Activated CD8-positive, alpha-beta memory T cell treated with anti-CD3 and anti-CD28 coated beads for 24 hours (primary cell): ENCODE measurements at regions not wholly inside any gene's neighbourhood (a gene's known extent, or its start where the extent isn't known, plus 50 kb on each side); places are given as distances from the start of the nearest gene placed in this dataset.
"Not testable (repeated sequence)": the region's sequence is repeated elsewhere in the genome, so short reads cannot be mapped to it uniquely, and the experiment has no call there.

Experiments
- DNase-seq: peaks from one replicate; pipeline ENCODE4 v3.0.0-alpha.2; 2020

DNA sequence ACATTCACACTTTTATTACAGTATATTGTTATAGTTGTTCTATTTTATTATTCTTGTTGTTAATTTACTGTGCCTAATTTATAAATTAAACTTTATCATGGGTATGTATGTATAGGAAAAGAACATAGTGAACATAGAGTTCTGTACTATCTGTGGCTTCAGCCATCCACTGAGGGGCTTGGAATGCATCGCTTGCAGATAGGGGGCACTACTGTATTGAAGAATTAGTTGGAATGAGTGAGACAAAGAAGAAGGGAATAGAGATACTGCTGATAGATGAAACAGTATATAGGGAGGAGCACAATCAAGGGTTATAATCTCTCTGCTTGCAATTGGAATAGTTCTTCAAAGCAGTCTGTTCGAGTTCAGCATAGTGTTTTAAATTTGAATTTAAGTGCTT lies 432.2 kb downstream of the RAB38 start:
- no peak for DNase-seq

DNA sequence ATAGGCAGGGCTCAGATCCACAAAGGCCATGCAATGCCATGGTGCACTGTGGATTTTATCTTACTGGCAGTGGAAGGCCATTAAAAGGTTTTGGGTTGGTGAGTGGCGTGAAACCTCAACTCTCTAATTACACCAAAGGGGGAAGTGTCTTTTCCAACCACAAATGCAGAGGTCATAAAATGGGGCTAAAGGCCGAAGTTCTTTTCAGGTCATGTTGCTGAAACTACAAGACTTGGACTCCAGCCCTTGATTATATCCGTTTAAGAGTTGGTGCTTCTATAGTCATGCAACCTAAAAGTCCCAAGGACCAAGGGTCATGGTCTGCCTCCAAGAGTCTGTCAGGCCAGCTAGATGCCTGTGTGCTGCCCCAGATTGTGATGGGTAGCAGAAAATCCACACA lies 434.3 kb downstream of the RAB38 start:
- no peak for DNase-seq

DNA sequence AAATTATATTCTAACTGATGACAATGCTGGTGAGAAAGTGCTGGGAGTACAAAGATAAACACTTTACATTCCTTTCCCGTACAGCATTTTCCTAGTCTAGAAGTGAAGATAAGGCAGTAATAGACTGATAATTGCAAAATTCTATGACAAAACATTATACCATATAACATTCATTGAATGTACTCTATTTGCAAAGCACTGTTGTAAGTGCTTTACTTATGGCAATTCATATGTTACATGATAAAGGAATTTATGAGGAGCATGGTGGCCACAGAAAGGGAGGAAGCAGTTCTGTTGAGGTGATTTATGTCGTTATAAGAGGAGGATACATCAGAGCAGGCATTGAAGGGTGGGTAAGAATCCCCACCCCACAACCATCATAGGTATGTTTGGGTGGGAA lies 434.8 kb downstream of the RAB38 start:
- no peak for DNase-seq

DNA sequence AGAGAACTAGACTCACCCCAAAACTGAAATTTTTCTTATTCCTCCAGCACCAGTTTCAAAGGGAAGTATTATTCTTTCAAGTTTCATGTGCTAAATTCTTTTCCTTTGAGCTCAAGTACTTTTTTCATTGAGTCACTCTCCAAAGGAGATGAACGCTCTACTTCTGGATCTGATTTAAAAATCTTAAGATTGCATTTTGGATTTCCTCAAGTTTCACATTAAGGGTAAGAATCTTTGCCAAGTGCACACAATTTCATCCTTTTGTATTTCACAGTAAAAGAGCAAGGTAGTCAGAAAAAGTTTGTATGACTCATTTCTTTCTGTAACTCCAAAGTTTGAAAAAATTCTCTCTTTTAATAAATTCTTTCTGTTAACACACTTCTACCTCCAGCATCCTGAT lies 435.5 kb downstream of the RAB38 start:
- no peak for DNase-seq

DNA sequence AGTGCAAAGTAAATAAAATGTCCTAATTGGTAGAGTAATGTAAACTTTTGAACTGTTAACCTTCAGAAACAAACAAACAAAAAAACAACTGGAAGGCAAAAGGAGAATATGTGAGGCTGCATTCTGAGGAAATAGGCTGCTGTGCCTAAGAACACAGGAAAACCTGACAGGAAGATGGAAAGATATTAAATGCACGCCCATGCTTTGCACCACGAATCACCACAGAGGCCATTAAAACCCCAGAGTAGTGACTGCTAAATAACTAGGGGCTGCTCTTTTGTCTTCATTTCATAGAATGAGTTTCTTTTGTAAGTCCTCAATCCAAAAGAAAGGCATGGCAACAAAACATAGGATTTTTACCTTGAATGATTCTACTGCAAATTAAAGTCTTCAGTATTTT lies 436.0 kb downstream of the RAB38 start:
- DNase-seq: no peak

DNA sequence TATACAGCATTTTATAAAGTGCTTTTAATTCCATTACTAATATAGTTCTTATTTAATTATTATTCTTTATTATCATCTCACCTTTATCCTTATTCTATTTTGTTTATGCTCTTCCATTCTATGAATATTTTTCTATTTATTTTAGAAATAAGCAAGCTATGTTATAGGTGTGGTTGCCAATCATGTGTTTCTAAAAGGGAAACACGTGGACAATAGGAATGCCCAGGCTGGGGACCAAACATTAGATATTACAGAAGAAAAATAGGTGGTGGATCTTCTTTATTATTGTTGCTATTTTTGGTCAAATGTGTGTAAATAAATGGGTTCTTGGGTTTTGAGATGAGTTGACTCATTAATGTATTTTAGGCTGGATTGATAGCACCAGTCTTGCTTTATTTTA lies 438.3 kb downstream of the RAB38 start:
- DNase-seq: no peak

DNA sequence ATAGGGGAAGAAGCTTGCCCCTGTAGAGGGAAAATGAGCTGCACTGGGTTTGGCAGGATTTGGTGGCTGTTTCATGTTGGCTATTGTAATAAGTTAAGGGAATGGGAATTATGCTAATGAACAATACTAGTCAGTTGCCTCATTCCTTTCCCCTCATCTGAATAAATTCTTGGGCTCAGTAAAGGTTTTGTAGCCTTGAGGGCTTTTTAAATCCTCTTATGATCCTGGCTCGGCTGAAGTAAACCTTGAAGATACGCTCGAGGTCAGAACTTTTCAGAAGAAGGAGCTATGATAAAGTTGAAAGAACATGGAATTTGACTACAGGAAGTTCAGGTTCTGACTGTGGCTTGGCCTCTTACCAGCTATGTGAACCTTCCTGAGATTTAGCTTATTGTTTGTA lies 448.7 kb downstream of the RAB38 start:
- DNase-seq: no peak

DNA sequence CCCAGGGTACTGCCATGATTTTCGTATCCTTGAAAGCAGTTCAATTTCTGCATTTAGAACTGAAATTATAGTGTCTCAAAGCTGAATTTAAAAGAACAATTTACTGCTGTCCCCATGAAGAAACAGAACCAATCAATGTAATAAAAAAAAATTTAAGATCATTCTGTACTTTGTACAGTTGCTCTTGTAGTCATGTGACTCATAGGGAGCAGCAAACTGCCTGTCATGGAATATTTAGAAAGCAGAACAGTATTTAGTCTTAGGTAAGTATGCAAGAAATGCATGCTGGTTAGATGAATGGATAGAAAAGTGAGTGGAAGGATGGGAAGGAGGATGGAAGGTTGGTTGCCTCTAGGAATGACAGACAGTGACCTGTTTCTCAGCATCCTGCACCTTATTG lies 450.9 kb downstream of the RAB38 start:
- no peak for DNase-seq

DNA sequence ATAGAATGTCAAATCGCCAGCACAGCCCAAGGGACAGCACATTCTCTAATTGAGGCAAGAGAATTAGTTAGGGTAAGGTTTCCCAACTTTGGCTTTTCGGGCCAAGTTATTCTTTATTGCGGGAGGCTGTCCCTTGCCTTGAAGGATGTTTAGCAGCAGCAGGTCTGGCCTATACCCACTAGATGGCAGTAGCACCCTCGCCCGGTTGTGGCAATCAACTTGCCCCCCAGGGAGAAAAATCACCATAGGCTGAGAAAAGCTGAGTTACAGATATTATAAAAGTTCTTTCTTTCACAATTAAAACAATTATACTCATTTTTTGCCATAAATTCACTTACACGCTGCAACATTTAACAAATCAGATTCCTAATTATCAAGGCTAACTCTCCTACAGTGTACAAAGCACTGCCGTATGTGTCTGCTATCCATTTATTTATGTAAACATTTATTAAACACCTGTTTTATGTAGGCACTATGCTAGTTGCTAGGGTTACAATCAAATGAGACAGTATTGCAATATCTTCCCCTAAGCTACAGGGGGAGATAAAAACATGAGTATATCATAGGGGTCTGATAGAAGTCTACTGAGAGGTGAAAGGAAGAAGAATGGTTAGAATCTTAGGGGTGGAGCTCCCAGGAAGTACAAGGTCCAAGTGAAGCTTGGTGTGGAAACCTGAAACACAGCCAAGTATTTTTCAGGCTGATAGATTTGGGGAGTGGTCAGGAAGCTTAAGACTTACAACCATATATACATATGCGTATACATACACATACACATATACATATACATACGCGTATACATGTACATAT lies 452.3 kb downstream of the RAB38 start:
- DNase-seq: no peak

DNA sequence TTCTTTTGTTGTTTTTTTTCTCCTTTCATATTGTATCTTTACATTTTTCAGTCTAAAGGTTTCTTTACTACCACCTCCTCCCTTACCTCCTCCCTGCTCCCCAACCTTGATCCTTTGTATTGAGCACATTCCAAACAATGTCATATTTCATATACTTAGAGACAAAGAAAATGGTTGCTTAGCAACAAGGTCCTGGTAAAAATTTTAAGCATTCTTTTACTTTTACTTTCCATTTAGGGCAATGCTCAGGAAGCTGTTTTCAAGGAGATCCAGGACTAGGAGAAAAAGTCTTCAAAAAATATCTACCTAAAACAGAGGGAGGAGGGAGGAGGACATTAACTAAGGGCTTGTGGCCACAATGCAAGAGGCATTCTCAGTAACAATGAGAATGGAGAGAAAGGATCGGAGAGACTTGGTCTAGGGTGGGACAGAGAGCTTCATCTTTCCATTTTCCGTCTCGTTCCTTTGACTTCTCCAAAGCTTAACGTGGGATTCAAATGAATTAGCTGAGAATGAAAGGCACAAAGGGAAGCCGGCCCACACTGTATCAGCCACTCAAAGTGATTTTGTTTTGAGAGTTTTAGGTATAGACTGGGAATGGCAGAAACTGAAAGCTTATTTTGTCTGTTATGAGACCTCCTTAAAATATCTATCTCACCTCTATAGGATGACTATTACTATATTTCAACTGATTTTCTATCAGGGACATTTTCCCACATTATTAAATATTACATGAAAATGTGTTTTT lies 455.7 kb downstream of the RAB38 start:
- DNase-seq: no peak

DNA sequence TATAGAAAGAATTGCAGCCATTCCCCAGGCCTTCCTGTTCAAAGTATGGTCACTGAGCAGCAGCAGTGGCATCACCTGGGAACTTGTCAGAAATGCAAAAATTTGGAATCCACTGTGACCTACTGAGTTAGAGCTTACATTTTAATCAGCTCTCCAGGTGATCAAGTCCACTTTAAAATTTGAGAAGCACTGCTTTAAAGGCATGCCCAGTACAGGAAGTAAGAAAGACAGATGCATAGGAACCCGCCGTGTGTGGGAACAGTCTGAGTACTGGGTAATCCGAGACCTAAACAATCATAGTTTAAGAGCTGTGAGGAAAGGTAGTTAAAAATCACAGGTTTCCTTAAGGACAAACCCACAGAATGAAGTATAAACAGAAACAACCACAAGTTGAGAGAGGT lies 462.4 kb downstream of the RAB38 start:
- no peak for DNase-seq

DNA sequence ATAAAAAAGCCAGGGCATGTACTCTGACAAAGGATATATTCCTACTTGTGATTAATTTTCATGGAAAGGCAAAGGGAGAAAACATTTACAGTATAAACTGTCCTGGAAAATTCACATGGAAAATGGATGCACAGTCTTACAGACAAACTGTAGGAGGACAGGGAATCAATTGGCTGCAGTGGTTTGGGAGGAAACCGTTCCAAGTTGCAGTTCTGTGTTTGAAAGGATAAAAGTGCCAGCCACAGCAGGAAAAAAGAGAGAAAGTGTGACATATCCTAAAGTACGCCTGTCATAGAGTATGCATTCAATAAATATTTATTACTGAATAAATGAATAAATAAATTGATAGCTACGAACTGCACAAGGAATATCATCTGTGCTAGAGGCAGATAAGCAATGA lies 462.9 kb downstream of the RAB38 start:
- DNase-seq: no peak

DNA sequence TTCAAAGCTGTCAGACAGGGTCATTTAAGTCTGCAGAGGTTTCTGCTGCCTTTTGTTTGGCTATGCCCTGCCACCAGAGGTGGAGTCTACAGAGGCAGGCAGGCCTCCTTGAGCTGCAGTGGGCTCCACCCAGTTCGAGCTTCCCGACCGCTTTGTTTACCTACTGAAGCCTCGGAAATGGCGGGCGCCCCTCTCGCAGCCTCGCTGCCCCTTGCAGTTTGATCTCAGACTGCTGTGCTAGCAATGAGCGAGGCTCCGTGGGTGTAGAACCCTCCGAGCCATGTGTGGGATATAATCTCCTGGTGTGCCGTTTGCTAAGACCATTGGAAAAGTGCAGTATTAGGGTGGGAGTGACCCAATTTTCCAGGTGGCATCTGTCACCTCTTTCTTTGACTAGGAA lies 471.7 kb downstream of the RAB38 start:
- not testable (repeated sequence) for DNase-seq

DNA sequence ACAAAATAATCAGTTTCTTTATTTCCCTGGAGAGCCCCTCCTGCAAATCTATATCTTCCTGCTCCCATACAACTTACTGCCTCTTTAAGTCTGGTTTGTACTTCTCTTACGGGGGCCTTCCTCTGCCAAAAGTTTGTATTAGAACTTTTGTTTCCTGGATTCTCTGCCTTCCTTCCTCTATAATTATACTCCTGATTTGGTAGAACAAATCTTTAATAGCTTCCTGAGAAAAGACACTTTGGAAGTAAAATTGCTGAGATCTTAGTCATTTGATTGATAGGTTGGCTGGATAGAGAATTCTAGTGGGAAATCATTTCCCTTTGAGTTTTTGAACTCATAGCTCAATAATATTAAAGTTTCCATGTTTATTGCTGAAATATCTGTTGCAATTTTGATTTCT lies 499.2 kb downstream of the RAB38 start:
- no peak for DNase-seq

DNA sequence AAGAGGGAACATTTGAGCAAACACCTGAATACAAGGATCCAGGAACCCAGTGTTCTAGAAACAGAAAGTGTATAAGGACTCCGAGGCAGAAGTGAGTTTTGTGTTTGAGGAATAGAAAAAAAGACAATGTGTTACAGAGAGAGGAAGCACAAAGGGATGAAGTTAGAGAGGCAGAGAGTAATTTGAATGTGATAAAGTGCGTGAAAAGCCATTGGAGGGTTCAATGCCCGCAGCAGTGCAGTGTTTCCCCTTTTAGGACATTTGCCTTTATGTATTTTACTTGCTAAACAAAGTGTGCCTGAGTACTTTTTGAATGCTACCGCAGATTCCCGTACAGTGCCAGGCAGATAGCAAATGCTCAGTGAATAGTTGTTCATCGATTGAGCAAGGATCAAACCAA lies 508.5 kb downstream of the RAB38 start:
- no peak for DNase-seq

DNA sequence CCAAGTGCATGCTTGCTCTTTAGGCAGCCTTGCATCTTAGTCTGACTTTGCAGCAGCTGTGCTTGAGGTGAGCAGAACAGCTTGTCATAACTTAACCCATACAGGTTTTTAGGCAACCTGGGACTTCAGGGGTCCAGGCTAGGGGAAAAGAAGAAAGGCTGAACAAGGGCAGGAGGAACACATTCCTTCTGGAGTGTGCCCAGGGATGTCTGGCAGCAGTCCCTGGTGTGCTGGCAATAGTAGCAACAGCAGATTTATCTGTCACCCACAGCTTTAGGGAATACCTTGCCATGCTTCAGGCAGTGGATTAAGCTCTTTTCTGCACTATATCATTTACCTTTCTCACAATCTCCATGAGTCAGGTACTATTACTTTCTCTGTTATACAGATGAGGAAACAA lies 513.0 kb downstream of the RAB38 start:
- DNase-seq: no peak

DNA sequence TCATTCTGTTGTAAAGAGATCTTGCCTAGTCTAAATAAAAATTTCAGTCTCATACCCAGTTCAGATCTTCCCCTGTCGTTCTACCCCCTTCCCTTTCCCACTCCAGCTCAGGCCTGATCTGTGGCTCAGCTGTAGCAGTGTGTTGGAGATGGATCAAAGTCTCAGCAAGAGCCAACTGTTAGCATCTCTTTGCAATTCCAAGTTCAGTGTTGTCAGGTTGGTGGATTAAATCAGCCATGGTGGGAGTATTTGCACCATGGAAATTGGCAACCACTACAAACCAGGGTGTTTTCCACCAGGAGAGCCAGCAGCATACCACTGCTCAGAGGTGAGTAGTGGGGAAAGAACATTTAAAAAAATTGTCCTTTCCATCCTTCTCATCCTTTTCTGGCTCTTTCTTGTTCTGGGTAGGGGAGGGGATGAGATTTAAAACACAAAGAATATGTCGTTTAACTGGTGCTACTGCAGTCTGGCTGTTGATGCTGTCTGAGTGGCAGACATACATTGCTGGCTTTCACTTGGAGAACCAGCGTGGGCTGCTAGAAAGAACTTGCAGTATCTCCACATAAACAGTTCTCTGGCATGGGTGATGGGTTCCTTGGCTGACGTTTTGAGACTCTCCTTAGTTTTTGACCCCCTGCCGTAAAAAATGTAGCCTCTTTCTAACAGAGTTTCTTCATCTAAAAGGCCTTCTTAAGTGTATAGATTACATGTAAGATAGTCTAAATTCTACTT lies 514.1 kb downstream of the RAB38 start:
- no peak for DNase-seq

DNA sequence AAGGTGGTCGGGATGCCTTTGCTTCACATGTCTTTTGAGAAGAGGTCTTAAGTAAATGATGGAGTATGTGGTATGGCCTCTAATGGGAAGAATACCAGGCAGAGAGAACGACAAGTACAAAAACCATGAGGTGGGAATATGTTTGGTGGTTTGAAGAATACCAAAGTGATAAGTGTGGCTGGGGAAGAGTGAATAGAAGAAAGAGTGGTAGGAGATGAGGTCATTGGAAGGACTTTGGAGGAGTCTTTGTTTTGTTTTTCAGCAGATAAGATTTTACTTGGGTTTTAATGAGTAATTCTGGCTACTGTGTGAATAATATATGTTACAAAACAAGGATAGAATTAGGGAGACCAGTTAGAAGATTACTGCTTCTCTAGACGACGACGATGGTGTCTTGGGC lies 515.4 kb downstream of the RAB38 start:
- DNase-seq: no peak

DNA sequence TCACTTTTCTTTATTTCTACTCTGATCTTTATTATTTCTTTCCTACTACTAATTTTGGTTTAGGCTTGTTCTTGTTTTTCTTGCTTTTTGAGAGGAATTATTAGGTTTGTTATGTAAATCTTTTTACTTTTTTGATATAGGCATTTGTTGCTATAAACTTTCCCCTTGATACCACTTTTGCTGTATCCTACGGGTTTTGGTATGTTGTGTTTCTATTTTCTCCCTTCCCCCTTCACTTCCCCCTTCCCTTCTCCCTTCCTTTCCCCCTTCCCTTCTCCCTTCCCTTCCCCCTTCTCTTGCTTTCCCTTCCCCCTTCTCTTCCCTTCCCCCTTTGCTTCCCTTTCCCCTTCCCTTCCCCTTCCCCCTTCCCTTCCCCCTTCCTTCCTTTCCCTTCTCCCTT lies 529.6 kb downstream of the RAB38 start:
- no peak for DNase-seq

DNA sequence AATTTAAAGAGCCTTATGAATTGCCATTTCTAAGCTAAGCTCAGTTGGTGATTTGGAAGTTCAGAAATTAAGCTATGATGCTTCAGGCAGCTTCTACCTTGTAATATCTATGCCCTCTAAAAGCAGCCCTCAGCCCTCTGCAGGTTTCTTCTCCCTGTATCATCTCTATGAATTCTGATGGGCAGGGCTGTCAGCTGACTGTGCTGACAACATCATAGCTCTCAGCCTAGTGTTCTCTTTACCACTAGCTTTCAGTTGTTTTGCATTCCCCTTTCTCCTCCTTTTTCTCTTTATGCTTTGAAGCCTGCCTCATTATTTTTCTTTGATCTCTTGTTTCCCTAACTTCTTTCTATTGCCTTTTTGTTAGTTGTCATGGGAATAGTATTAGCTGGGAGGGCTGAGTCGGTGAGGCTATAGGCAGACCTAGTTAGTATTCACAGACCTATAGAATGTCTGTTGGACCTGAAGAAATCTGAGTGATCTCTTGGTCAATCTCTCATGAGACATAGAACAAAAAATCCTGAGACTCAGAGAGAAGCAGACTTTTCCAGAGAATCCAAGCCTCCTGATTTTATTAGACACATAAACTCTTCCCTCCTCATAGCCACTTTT lies 535.4 kb downstream of the RAB38 start:
- DNase-seq: no peak

DNA sequence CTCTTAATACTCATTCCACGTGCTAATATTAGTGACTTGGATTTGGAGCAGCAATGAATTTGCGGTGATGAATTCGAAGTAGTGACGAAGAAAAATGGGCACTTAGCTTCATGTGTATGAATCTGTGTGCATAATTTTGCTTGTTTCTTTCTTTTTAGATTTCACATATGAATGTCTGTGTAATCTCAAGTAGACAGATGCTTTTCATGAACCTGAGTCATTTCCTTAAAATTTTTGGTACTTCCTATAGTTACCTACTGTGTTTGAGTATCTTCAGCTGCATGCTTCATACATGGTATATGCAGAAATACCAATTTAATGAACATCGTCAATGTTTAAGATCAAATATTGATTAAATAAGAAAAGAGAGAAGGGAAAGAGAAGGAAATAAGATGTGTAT lies 540.2 kb downstream of the RAB38 start:
- DNase-seq: no peak

DNA sequence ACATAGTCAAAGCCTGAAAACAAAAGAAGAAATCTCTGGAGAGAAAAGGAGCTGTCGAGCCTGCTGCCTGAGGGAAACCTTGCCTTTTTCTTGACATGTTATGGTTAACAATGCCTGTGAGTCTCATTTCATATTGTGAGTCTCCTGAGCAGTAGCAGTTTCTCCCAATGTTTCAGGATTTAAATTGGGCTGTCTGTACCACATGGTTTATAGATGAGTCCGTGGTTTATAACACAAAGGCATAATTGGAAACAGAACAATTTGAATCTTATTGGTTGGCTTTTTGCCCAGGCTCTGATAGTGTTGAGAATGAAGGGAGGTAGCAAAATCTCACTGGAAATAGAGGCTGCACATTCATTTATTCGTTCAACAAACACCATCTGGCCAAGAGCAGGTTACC lies 540.9 kb downstream of the RAB38 start:
- no peak for DNase-seq

DNA sequence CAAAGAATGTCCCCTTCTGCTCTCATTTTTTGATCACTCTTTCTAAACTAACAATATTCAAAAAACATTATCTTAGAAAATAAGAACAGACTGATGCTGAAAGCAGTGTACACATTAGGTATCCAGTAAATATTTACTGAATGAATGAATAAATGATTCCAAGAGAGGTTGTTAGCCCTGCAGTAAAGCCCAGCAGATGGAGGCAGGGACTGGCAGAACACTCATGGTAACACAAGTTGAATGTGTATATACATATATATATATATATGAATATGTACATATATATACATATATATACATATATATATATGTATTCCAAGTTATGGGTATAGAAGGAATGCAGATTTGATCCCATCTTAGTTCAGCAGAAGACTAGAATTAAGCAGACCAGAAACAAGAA lies 546.3 kb downstream of the RAB38 start:
- DNase-seq: no peak
